GM12878 (cell line): ENCODE measurements at regions not wholly inside any gene's neighbourhood (a gene's known extent, or its start where the extent isn't known, plus 50 kb on each side); places are given as distances from the start of the nearest gene placed in this dataset.

Source experiments
- ATAC-seq: fragments of 200-7000 bp; cut with Tn5 transposase; 3 replicates; pipeline ENCODE4 v1.9.1; 2020; ENCODE audit warnings: mild to moderate bottlenecking, moderate library complexity
- BruUV-seq: library from RNA; stranded (reverse); fragments of 400-500 nt; replicated peaks from 2 replicates; lab custom pipeline; 2021; lab: Mats Ljungman, UMichigan
- CTCF ChIA-PET: fragments of 300-600 bp; sonication (Branson Sonifier 250); formaldehyde crosslinking; extraction: SDS; loops from one replicate; lab custom pipeline; 2021; ENCODE audit warnings: inconsistent platforms; lab: Yijun Ruan, JAX
- POLR2A ChIA-PET: fragments of 350-600 bp; formaldehyde crosslinking; extraction: SDS; loops from one replicate; lab custom pipeline; 2021; ENCODE audit warnings: inconsistent platforms; lab: Charles Lee
- RAD21 ChIA-PET: fragments of 300-600 bp; sonication (Branson Sonifier 250); formaldehyde crosslinking; loops from one replicate; lab custom pipeline; 2023; ENCODE audit warnings: antibody characterized with exemption; ENCODE audit not compliant: unreplicated experiment; lab: Charles Lee
- SMC1A ChIA-PET: fragments of 300-600 bp; sonication (Branson Sonifier 250); formaldehyde crosslinking; loops from one replicate; lab custom pipeline; 2023; ENCODE audit not compliant: unreplicated experiment, uncharacterized antibody; lab: Charles Lee
- DNase-seq: peaks from one replicate; pipeline ENCODE4 v3.0.0-alpha.2; 2011; ENCODE audit warnings: low read depth, low spot score
- FAIRE-seq: peaks from 3 replicates; lab custom pipeline; 2011; peaks lifted over from hg19 to GRCh38; lab: Jason Lieb, UNC
- H2AFZ ChIP-seq: 2 replicates; pipeline ENCODE4 v1.6.0; 2011; ENCODE audit warnings: low read depth, low read length, control low read depth; ENCODE audit not compliant: control insufficient read depth
- H3K27ac ChIP-seq: 2 replicates; pipeline ENCODE4 v1.5.1; 2011; ENCODE audit warnings: control low read depth; ENCODE audit not compliant: control insufficient read depth, insufficient read depth
- H3K27me3 ChIP-seq, 2 experiments: replicated peaks in 1 of 2; 2 replicates each; pipeline versions ENCODE4 v1.6.0 to v1.6.1; 2011; ENCODE audit warnings: low read length in 1 of 2; ENCODE audit not compliant: control insufficient read depth in 2 of 2, insufficient read depth in 2 of 2
- H3K36me3 ChIP-seq, 2 experiments: 2 replicates each; pipeline ENCODE4 v1.5.1; 2011; ENCODE audit warnings: low read length in 1 of 2; ENCODE audit not compliant: control insufficient read depth in 2 of 2, insufficient read depth in 2 of 2
- H3K4me1 ChIP-seq: 2 replicates; pipeline ENCODE4 v1.6.1; 2011; ENCODE audit warnings: mild to moderate bottlenecking, low read length, moderate library complexity, mixed read lengths; ENCODE audit not compliant: control insufficient read depth, insufficient read depth
- H3K4me2 ChIP-seq: 2 replicates; pipeline ENCODE4 v1.6.0; 2011; ENCODE audit warnings: control low read depth; ENCODE audit not compliant: control insufficient read depth, insufficient read depth
- H3K4me3 ChIP-seq: fragments of 200-600 bp; sonication (generic); 2 replicates; pipeline ENCODE4 v1.5.1; 2016
- H3K79me2 ChIP-seq: 2 replicates; pipeline ENCODE4 v1.6.0; 2011; ENCODE audit warnings: low read length; ENCODE audit not compliant: control insufficient read depth, insufficient read depth
- H3K9ac ChIP-seq: 2 replicates; pipeline ENCODE4 v1.8.0; 2011; ENCODE audit warnings: low read length, control low read depth, mixed read lengths; ENCODE audit not compliant: control insufficient read depth, insufficient read depth
- H3K9me3 ChIP-seq: replicated peaks from 3 replicates; pipeline ENCODE4 v1.5.1; 2011; ENCODE audit warnings: mild to moderate bottlenecking, low read length; ENCODE audit not compliant: control insufficient read depth, insufficient read depth
- H4K20me1 ChIP-seq: 2 replicates; pipeline ENCODE4 v1.6.0; 2011; ENCODE audit not compliant: control insufficient read depth, insufficient read depth
- ASH2L ChIP-seq: fragments of 300-600, 200-600 bp; sonication (generic); IDR thresholded peaks from 2 replicates; pipeline ENCODE4 v1.6.1; 2017; ENCODE audit warnings: low read depth, mild to moderate bottlenecking, borderline replicate concordance
- CEBPZ ChIP-seq: fragments of 150-350 bp; IDR thresholded peaks from 2 replicates; pipeline ENCODE4 v1.6.1; 2016; ENCODE audit warnings: low read depth, low read length
- CREB1 ChIP-seq: IDR thresholded peaks from 2 replicates; pipeline ENCODE4 v1.6.1; 2012; ENCODE audit warnings: low read depth, mild to moderate bottlenecking, inconsistent platforms
- EED ChIP-seq: sonication (generic); IDR thresholded peaks from 2 replicates; pipeline ENCODE4 v1.6.1; 2016; ENCODE audit warnings: antibody characterized with exemption, low read depth
- LARP7 ChIP-seq: fragments of 450-650 bp; IDR thresholded peaks from 2 replicates; pipeline ENCODE4 v1.6.1; 2017; ENCODE audit warnings: mild to moderate bottlenecking
- NFIC ChIP-seq: IDR thresholded peaks from 2 replicates; pipeline ENCODE4 v1.6.1; 2012; ENCODE audit warnings: low read depth, mild to moderate bottlenecking, inconsistent platforms, low read length, moderate library complexity
- POLR2AphosphoS2 ChIP-seq: IDR thresholded peaks from 2 replicates; pipeline ENCODE4 v1.6.1; 2011; ENCODE audit warnings: low read depth, mild to moderate bottlenecking, low read length, improper control_type of control experiment, moderate library complexity
- POLR2AphosphoS5 ChIP-seq: IDR thresholded peaks from 2 replicates; pipeline ENCODE4 v1.6.1; 2011; ENCODE audit warnings: mild to moderate bottlenecking, low read length, inconsistent platforms
- RCOR1 ChIP-seq: conservative IDR thresholded peaks from 2 replicates; pipeline ENCODE4 v1.6.1; 2012; ENCODE audit warnings: low read depth, low read length, improper control_type of control experiment
- SKIL ChIP-seq: fragments of 450-650 bp; IDR thresholded peaks from 2 replicates; pipeline ENCODE4 v1.6.1; 2017; ENCODE audit warnings: mild to moderate bottlenecking, low read depth, inconsistent platforms; ENCODE audit not compliant: poor library complexity, severe bottlenecking
- STAT3 ChIP-seq: IDR thresholded peaks from 2 replicates; pipeline ENCODE4 v1.6.1; 2011; ENCODE audit warnings: low read depth, low read length, improper control_type of control experiment
- TCF12 ChIP-seq: IDR thresholded peaks from 2 replicates; pipeline ENCODE4 v1.6.1; 2011; ENCODE audit warnings: low read depth, mild to moderate bottlenecking, low read length
- YY1 ChIP-seq: IDR thresholded peaks from 2 replicates; pipeline ENCODE4 v1.6.1; 2011; ENCODE audit warnings: low read depth, mild to moderate bottlenecking, low read length
- WGBS: methylation state at CpG from one replicate; pipeline ENCODE4 v1.1.6; 2016; ENCODE audit warnings: low lambda C conversion rate; ENCODE audit not compliant: insufficient replicate concordance, insufficient coverage; ENCODE audit errors: missing lambda C conversion rate; 5-methylcytosine and 5-hydroxymethylcytosine counted together
- in situ Hi-C: fragments of 300-500 bp; cut with MboI; formaldehyde crosslinking; loops from 9 replicates; pipeline ENCODE4 v1.14.3; 2018; ENCODE audit warnings: mixed read lengths
- intact Hi-C: fragments of 100-400 bp; cut with micrococcal nuclease; formaldehyde crosslinking; loops from one replicate; pipeline ENCODE4 v1.14.2; 2022; ENCODE audit not compliant: unreplicated experiment

- FAIRE-seq (no peak), DNase-seq (no peak), ATAC-seq (no peak)
- ChIA-PET CTCF (no interaction called here), RAD21 (no interaction called here), POLR2A (no interaction called here)
- BruUV-seq, result no TSS peak
- Histone ChIP-seq H3K36me3 (no peaks in the 10 kb centered on the region), H3K4me1 (no peaks in the 10 kb centered on the region), H3K27me3 (no peaks in the 10 kb centered on the region), H3K27ac (no peak overlapping the region), H3K9ac (no peak overlapping the region), H3K4me2 (no peak overlapping the region), H4K20me1 (no peaks in the 10 kb centered on the region)
- in situ Hi-C loops (no loop called here), intact Hi-C loops (no loop called here)
- 62% methylated on average over 3 of the region's 3 CpGs for WGBS
- TF ChIP-seq YY1 (no peak), POLR2AphosphoS2 (no peak), LARP7 (no peak), SKIL (no peak)
- TF ChIP-seq, all 136 proteins: peak for 0
- SMC1A ChIA-PET, result no interaction called here
- Histone ChIP-seq H3K79me2 (no peaks in the 10 kb centered on the region), H3K4me3 (no peak overlapping the region), H2AFZ (no peak overlapping the region), H3K9me3 (no peaks in the 10 kb centered on the region; the same call in 2 of the 3 replicates)
These were observed 62.9 kb upstream of the HIF1A start for GRCh38 chr14:61632401-61632800.

- ChIA-PET RAD21 (no interaction called here), CTCF (no interaction called here), SMC1A (no interaction called here), POLR2A (no interaction called here)
- Histone ChIP-seq H3K4me1 (no peaks in the 10 kb centered on the region), H3K4me2 (no peak overlapping the region), H2AFZ (no peak overlapping the region), H3K9me3 (no peaks in the 10 kb centered on the region; the same call in 2 of the 3 replicates), H4K20me1 (no peaks in the 10 kb centered on the region), H3K27me3 (no peaks in the 10 kb centered on the region), H3K79me2 (no peaks in the 10 kb centered on the region), H3K27ac (no peak overlapping the region), H3K9ac (no peak overlapping the region), H3K4me3 (no peak overlapping the region), H3K36me3 (no peaks in the 10 kb centered on the region)
- in situ Hi-C loops, result no loop called here
- no TSS peak for BruUV-seq
- no peak for ATAC-seq
- intact Hi-C loops, result no loop called here
- no peak for FAIRE-seq
- DNase-seq, result no peak
- WGBS, result 22% methylated on average over 1 of the region's 1 CpG
- TF ChIP-seq RCOR1 (no peak), ASH2L (no peak), TCF12 (no peak), YY1 (no peak), STAT3 (no peak), CREB1 (no peak), EED (no peak), CEBPZ (no peak), POLR2AphosphoS5 (no peak), NFIC (no peak)
These were observed 62.5 kb upstream of the HIF1A start for GRCh38 chr14:61632807-61633206.
